ENCODE measurements at regions not wholly inside any gene's neighbourhood (a gene's known extent, or its start where the extent isn't known, plus 50 kb on each side); places are given as distances from the start of the nearest gene placed in this dataset.

DNA sequence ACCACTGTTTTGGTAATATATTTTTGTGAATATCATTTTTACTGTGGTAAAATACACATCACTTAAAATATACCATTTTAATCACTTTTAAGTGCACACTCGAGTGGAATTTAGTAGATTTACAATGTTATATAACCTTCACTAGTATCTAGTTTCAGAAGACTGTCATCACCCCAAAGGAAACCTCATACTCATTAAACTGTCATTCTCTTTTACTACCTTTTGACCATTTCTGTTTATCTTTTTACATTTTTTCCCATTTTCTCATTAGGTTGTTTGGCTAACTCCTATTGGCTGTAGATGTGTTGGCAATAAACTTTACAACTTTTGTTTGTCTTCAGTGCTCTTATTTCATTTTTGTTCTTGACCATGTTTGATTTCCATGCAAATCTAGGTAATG lies 1168.3 kb upstream of the PCDH7 start:
- DNase-seq (ENCODE audit: low read depth), result peak; percentile 45
- no peak overlapping the region for H3K4me3 ChIP-seq (ENCODE audit: low read depth, low read length)
- TF ChIP-seq CTCF (IDR thresholded peaks at IDR 0.05; ENCODE audit: insufficient read depth, low read depth, low read length), result no peak

- TF ChIP-seq CTCF (IDR thresholded peaks at IDR 0.05; ENCODE audit: insufficient read depth, low read depth, low read length), result no peak
- no peak overlapping the region for H3K4me3 ChIP-seq (ENCODE audit: low read depth, low read length)
- no peak for DNase-seq (ENCODE audit: low read depth)
Observed at GRCh38 chr4:29553846-29554245, 1166.3 kb upstream of the PCDH7 start.

DNA sequence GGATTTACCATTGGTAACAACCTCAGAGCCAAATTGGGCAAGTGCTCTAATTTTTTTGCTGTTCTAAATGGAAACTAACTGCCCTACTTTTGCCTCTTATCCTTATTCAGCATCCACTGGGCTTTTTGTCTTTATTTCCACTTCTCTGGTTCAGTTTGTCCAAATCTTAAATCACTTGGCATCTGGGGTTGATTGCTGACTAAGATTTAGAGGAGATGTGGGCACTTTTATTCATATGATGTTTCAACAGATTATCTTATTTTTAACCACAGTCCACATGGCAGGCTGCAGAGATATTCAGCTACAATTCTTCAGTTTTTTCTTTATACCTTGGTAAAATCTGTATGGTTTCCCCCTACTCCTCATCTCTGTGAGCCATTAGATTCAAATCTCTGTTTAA lies 1161.4 kb upstream of the PCDH7 start:
- no peak for TF ChIP-seq CTCF (IDR thresholded peaks at IDR 0.05; ENCODE audit: insufficient read depth, low read depth, low read length)
- H3K4me3 ChIP-seq (ENCODE audit: low read depth, low read length), result no peak overlapping the region
- DNase-seq (ENCODE audit: low read depth), result no peak

DNA sequence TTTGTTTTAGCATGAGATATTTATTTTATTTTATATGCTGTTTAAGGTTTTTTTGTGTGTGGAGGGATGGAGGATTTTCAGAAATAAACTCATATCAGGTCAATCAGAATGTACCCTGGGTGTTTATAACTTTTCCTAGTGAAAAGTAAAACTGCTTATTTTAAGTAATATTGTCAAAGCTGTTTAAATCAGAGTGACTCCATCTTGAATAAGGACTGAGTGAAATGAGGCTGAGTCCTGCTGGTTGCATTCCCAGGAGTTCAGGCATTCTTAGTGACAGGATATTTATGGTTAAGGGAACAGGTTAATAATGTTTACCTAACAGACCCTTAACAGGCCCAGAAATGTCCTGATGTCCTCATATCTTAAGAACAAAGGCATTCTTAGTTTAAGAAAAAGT lies 1160.9 kb upstream of the PCDH7 start:
- peak; percentile 8 for DNase-seq (ENCODE audit: low read depth)
- TF ChIP-seq CTCF (IDR thresholded peaks at IDR 0.05; ENCODE audit: insufficient read depth, low read depth, low read length), result no peak
- no peak overlapping the region for H3K4me3 ChIP-seq (ENCODE audit: low read depth, low read length)

GRCh38 chr4:29560452-29560851 lies 1159.7 kb upstream of the PCDH7 start:
- H3K4me3 ChIP-seq (ENCODE audit: low read depth, low read length), result no peak overlapping the region
- no peak for TF ChIP-seq CTCF (IDR thresholded peaks at IDR 0.05; ENCODE audit: insufficient read depth, low read depth, low read length)
- DNase-seq (ENCODE audit: low read depth), result no peak

GRCh38 chr4:29565256-29565655 lies 1154.9 kb upstream of the PCDH7 start:
- H3K4me3 ChIP-seq (ENCODE audit: low read depth, low read length), result no peak overlapping the region
- no peak for TF ChIP-seq CTCF (IDR thresholded peaks at IDR 0.05; ENCODE audit: insufficient read depth, low read depth, low read length)
- DNase-seq (ENCODE audit: low read depth), result no peak

DNA sequence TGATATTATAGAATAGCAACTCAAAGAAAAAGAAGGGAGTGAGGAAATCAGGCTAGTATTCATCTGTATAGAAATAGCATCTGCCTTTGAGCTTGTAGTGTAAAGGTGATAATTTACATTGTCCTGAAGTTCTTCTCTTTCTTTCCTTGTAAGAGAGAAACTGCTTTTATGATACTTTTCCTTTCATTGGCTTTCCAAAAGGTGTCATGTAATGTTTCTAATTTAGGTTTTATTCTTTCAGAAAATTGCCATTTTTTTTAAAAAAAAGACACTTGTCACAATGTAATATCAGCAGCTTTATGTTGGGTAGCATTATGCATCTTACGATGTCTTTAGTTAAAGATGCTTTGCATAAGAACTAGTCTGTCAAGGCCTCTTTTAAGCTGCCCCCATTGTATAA lies 1153.8 kb upstream of the PCDH7 start:
- no peak for TF ChIP-seq CTCF (IDR thresholded peaks at IDR 0.05; ENCODE audit: insufficient read depth, low read depth, low read length)
- DNase-seq (ENCODE audit: low read depth), result no peak
- H3K4me3 ChIP-seq (ENCODE audit: low read depth, low read length), result no peak overlapping the region
